Activated T-cell treated with anti-CD3 and anti-CD28 coated beads, Interleukin-2, amount 50 U/mL, for 1 hour (primary cell): ENCODE measurements at regions not wholly inside any gene's neighbourhood (a gene's known extent, or its start where the extent isn't known, plus 50 kb on each side); places are given as distances from the start of the nearest gene placed in this dataset.

Experiments
- DNase-seq: peaks from one replicate; pipeline ENCODE4 v3.0.0-alpha.2; 2020

DNA sequence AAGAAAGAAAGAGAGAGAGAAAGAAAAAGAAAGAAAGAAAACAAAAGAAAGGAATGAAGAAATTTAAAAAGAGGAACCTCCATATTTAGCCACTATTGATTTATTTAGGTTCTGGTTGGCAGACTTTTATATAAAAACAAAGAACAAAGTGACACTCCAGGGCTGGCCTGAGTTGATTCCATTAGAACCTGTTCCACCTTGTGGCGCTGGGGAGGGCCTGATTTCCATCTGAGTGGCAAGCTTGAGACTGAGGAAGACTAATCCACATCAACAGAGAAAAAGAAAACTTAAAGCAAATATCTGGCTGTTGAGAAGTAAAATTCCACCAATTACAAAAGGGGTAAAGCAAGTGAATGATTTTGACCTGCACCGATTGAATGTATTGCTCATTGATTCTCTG, 345.3 kb downstream of the EN1 start:
- DNase-seq: no peak

DNA sequence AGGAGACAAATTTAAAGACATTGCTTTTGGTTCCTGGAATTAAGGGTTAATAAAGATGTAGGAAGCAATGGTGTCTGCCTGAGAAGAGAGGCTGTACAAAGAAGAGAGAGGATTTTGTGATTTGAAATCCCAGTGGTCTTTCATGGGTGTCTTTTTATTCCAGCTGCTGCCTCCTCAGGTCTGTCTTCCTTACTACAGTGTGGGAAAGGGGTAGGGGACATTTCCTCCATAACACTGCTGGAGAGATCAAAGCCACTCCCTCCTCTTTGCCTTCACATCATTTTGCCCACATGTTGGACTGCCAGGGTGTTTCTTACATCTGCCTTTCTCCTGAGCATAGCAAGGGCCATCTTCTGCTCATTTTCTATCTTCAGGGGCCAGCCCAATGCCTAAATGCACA, 348.5 kb downstream of the EN1 start:
- no peak for DNase-seq

DNA sequence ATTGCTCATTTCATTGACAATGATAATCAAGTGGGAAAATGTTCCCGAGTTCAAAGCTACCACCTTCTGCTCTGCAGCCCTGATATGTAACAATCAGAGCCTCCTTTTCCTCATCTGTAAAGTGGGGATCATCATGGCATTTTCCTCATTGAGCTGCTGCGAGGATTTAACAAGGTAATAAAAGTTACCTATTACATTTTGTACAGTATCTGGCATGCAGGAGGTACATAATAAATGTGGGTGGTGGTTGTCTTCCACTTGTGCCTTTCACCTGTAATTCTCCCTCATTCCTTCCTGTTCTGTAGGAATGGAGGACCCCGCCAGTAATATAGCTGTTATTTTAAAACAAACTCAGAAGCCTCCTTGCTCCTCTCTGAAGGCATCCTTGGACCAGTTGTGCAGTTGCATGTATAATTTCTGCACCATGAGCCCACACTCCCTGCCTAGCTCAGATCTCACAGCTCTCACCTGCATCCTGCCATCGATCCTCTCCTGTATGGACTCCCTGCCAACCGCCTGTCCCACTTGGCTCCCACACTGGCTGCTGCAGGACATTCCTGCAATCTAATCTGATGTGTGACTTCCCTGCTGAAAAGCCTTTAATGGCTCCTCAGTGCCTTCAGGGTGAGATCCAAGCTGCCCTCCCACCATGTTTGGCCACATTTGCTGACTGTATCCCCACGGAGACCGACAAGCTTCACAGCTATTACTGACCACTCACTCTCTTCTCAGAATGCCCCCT, 350.4 kb downstream of the EN1 start:
- DNase-seq: no peak

DNA sequence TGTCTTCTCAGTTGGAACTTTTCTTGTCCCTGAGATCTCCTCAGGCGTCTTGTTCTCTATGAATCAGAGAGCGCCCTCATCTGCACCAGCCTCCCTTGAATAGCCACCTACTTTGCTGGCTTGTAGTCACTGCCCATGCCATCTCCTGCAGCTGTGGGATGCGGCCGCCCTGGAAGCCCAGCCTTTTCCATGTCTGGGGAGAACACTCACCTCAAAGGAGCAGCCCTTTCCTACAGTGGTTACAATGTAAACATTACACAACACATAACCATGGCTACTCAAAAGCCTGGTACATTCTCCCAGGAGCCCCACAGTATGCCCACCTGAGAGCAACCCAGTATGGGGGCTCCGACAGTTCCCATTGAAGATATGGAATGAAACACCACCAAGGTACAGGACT, 351.0 kb downstream of the EN1 start:
- no peak for DNase-seq

- no peak for DNase-seq
These were observed 352.2 kb downstream of the EN1 start for GRCh38 chr2:118495290-118495689.

DNA sequence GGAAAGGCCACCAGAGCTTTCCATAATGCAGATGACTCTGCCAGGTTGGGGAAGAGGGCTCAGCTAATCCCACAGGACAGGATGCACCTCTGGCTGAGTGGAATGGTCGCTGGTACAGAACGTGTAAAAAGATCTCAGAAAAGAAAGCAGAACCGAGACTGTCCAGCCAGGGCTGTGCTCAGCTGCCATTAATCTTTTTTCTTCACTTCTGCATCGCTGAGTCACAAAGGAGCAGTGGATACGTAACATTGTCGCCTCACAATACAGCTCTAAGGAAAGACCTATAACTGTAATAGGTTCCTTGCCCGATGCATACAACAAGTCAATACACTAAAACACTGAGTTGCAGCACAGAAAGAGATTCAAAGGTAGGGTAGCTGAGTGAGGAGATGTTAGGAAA, 354.2 kb downstream of the EN1 start:
- DNase-seq: no peak

DNA sequence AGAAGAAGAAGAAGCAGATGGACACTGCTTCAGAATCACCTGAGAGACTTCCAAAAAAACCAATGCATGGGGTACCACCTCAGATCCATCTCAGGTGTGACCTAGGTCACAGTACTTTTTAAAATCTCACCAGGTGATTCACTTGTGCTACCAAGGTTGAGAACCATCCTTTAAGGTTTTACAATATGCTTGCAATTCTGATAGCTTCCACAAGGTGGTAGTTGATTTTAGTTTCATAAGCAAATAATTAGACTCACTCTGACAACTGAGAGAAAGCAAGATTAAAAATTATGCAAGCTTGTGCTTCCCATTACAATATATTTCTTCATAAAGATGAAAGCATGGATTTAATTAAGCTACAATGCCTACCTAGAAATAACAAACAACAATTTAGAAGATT, 355.1 kb downstream of the EN1 start:
- no peak for DNase-seq

GRCh38 chr2:118490330-118490729, 357.1 kb downstream of the EN1 start:
- DNase-seq: no peak

DNA sequence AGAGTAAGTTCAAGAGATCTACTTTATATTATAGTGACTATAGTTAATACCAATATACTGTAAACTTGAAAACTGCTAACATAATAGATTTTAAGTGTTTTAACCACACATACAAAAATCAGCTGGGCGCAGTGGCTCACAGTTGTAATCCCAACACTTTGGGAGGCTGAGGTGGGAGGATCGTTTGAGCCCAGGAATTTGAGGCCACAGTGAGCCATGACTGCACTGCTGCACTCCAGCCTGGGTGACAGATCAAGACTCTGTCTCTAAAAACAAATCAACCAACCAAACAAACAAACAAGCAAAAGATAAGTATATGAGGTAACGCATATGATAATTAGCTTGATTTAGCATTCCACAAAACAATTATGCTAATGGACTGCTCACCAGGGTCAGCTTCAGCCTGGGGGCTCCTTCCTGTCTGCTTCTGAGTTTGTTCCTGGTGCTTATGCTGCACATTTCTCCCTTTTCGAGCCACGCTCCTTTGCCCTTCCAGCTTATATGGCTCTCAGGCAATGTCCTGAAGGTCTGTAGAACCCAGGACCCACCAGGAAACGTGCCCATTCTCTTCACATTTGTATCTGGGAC, 357.6 kb downstream of the EN1 start:
- DNase-seq: no peak

- DNase-seq: no peak
These were observed 366.1 kb downstream of the EN1 start for GRCh38 chr2:118481299-118481698.

DNA sequence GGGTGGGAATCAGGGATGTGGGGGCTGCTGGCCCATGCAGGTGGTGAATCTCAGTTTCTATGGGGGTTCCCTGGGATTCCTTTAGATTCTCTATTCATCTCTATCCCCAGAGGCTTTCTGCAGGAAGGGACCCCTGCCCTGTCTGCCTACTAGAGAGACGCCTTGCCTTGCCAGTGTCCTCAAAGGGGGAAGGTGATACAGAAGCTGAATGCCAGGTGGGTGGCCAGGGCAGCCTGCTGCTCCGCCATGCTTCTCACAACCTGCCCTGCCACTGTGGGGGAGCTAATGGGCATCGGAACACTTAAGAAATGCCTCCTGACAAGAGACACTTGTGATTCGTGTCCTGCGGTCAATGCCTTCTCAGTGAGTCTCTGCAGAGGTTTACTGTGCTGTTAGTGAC, 368.4 kb downstream of the EN1 start:
- no peak for DNase-seq

DNA sequence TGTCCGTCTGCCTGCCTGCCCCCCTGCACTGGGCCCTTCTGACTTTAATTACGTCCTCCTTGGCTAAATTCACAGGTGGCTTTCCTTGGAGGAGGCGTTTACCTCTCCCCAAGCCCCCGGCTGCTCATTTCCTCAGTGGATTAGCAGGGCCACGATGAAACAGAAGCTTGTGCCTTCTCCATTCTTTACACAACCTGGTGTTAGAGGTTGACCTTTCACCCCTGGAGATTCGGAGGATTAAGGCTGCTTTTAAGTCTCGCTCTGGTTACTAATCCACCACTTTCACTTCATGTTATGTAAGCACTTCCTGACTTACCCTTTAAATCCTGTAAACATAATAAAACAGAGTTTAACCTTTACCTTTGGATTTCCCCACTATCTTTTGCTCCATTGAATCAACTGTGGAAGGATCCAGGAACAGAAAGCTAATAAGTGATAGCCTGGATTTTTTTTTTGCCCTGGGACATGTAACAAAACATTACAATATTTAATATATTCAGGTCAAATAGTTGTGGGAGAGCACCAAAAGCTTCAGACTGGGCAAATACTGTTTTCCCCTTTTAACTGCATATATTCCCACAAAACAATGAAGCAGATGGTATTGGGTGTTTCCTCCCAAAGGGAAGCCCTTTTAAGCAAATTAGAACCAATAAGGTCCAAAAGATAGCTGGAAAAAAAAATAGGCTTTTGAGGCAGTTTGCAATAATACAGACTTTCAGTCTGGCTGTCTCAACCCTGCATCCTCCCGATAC, 370.2 kb downstream of the EN1 start:
- DNase-seq: no peak

DNA sequence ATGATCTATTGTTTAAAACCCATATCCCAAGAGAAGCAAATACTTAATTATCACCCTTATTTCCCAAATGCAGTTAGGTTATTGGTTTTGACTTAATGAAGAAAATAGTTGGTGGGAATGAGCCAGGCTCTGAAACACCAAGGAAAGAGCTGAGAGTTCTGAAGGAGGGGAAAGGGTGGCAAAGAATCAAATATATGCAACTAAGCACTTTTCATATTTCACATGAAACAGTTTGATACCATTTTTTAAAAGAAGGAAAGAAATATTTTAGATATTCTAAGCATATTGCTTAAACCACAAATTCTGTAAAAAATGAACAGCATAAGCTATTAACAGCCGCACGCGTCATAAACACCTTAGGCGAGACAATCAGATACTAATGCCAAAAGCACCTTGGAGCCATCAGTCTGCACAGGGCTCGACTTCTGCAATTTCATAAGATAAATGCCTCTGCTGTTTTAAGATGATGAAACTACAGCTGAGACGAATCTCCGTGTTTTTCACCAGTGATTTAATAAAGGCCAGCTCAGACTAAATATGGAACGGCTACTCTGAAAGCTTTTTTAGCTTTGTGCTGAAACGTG, 371.7 kb downstream of the EN1 start:
- no peak for DNase-seq

GRCh38 chr2:118474541-118474920, 372.9 kb downstream of the EN1 start:
- DNase-seq: no peak

- no peak for DNase-seq
These were observed 373.5 kb downstream of the EN1 start for GRCh38 chr2:118473846-118474540.

GRCh38 chr2:118473241-118473640, 374.2 kb downstream of the EN1 start:
- DNase-seq: no peak

GRCh38 chr2:118470297-118470696, 377.2 kb downstream of the EN1 start:
- no peak for DNase-seq

GRCh38 chr2:118469103-118469502, 378.3 kb downstream of the EN1 start:
- DNase-seq: no peak

- no peak for DNase-seq
These were observed 376.4 kb downstream of the INSIG2 start for GRCh38 chr2:118464546-118465265.

- DNase-seq: no peak
These were observed 375.8 kb downstream of the INSIG2 start for GRCh38 chr2:118464046-118464445.

DNA sequence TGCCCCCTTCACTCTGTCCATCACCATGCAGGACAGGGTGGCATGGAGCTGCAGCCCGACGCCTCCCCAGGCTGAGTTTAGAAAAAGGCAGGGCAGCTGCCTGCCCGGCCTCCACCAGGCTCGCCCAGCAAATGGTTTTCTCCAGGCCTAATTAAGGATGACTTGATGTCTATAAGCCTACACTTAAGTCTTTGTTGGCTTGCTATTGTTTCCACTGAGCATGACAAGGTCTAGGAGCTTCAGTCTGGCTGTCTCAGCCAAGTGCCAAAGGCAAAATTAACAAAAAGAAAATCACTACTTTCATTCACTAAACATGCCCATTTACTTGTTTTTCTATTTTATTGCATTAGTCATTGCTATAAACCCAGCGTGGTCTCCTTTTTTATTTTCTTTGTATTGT, 372.2 kb downstream of the INSIG2 start:
- no peak for DNase-seq

- no peak for DNase-seq
These were observed 371.2 kb downstream of the INSIG2 start for GRCh38 chr2:118459426-118459825.

DNA sequence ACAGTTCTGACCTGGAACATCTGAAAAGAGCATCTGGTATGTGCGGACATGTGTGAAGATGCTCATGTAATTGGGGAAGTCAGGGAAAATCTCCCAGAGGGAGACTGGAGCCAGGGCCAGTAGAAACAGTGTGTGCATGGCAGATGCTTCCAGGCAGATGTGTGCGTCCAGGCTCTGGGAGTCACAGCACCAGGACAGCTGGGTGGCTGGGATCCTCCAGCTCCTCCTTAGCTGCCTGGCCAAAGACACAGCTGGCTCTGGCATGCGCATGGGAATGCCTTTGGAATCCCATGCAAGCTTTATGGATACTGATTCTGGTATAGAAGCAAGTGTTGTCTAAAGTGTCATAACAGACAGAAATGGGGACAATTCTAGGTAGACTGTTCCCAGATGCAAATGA, 369.7 kb downstream of the INSIG2 start:
- no peak for DNase-seq
